ENCODE measurements at regions not wholly inside any gene's neighbourhood (a gene's known extent, or its start where the extent isn't known, plus 50 kb on each side); places are given as distances from the start of the nearest gene placed in this dataset.

GRCh38 chr13:44181931-44182330, 191.7 kb upstream of the SERP2 start:
- no peak for DNase-seq (ENCODE audit: low read depth)

GRCh38 chr13:44184740-44185139, 188.9 kb upstream of the SERP2 start:
- DNase-seq (ENCODE audit: low read depth) = no peak

GRCh38 chr13:44188257-44188656, 185.4 kb upstream of the SERP2 start:
- no peak for DNase-seq (ENCODE audit: low read depth)

GRCh38 chr13:44189085-44189484, 184.5 kb upstream of the SERP2 start:
- no peak for DNase-seq (ENCODE audit: low read depth)

- no peak for DNase-seq (ENCODE audit: low read depth)
Measured at GRCh38 chr13:44191103-44191502, 182.5 kb upstream of the SERP2 start.

GRCh38 chr13:44191504-44192171, 182.0 kb upstream of the SERP2 start:
- peak; percentile 86 for DNase-seq (ENCODE audit: low read depth)

DNA sequence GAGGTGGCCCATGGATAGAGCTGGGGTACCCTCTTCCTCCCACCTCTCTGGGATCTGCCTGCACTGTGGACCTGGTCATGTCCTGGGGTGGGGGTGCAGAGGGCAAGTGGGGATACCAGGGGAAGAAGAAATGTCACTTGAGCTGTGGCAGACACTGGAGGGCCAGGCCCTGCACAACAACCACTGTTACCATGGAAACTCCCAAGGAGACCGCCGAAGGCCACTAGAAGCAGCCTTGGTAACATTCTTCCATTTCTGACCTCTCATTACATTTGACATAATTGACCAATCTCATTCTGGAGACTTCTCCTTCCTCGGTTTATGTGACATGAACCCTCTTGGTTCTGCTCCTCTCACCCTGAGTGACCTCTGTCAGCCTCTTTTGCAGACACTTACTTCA, 179.9 kb upstream of the SERP2 start:
- no peak for DNase-seq (ENCODE audit: low read depth)

- no peak for DNase-seq (ENCODE audit: low read depth)
Measured at GRCh38 chr13:44195245-44195644, 178.4 kb upstream of the SERP2 start.

DNA sequence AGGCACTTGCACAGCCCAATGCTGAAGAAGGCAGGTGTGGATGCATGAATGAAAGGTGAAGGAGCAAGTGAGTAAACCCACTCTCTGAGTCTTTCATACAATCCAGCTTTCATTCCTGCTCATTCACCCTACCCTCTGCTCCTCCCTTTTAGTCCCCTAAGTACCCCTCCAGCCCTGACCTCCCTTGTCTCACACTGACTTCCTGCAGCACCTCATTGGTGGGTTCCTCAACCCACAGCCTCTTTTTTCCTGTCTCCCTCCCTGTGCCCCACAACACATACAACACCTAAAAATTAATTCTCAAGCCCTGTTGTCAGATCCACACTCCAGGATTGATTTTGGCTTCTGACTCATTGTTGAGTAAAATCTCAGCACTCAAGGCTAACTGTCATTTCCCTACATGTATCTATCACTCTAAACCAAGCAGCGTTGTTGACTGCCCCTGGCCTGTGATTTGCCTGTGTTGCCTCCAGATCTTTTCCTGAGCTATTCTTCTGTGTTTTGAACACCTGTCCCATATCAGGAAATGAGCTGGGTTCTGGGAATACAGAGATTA, 177.3 kb upstream of the SERP2 start:
- no peak for DNase-seq (ENCODE audit: low read depth)

GRCh38 chr13:44197791-44198770, 175.5 kb upstream of the SERP2 start:
- DNase-seq (ENCODE audit: low read depth) = no peak

DNA sequence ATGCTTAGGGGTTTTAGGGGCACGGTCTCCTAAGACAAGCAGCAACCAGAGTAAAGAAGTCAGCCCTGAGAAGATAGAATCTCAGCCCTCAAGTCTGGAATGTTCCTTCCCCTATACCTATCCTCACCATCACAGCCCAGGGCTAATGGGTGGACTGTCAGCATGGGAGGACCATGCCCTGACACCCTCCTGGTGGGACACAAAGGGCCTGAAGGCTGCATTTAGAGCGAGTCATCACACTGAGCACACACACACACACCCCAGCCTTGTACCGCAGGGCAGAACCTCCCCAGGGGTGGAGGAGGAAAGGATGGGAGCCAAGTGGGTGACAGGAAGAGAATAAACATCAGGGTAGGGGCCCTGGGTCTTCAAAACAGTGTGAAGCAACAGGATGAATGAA, 174.8 kb upstream of the SERP2 start:
- no peak for DNase-seq (ENCODE audit: low read depth)

GRCh38 chr13:44199627-44200207, 173.9 kb upstream of the SERP2 start:
- no peak for DNase-seq (ENCODE audit: low read depth)

DNA sequence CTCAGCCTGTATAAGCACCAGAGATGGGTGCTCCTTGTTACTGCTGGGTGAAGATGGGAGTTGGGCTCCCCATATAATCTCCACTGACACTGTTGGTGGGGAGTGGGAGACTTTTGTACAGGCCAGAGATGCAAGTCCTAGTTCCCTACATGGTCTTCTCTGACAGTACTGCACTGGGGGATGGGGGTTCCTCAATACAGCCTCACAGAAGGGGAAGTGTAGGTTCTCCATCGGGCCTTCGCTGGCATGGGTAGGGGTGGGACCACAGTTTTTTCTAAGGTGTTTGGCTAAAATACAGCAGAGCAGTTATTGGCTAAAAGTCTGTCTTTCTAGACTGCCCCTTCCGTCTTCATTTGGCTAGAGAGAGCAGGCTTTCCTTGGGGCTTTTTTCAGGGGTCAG, 167.2 kb upstream of the SERP2 start:
- no peak for DNase-seq (ENCODE audit: low read depth)

GRCh38 chr13:44207476-44207875, 166.1 kb upstream of the SERP2 start:
- no peak for DNase-seq (ENCODE audit: low read depth)

- no peak for DNase-seq (ENCODE audit: low read depth)
Measured at GRCh38 chr13:44210525-44210924, 163.1 kb upstream of the SERP2 start.

GRCh38 chr13:44211286-44211685, 162.3 kb upstream of the SERP2 start:
- no peak for DNase-seq (ENCODE audit: low read depth)

DNA sequence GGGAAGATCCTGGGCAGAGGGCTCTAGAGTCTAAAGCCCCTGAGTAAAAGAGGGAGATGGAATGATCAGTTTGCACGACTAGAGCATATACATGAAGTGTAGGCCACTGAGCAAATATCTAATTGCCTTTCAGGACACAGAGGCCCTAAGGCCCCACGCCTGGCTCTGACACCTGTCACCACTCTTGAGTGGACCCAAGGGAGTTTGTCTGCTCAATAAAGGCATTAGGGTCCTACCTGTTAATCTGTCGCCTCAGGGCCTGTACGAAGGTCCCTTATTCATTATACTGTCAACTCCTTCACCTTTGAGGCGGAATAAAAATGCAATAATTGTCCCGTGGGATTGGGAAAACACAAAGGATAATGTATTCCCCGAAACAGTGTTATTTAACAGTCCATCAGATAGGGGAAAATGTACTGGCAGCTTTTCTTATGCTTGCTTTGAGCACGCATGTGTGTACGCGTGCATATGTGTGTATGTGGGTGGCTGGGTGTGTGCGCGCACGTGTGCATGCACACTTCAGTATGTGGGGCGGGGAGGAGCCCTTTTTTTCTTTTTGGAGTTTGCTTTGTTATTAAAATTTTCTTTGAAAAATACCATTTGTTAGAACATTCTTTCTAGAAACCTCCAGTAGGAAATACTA, 161.8 kb upstream of the SERP2 start:
- DNase-seq (ENCODE audit: low read depth) = no peak

DNA sequence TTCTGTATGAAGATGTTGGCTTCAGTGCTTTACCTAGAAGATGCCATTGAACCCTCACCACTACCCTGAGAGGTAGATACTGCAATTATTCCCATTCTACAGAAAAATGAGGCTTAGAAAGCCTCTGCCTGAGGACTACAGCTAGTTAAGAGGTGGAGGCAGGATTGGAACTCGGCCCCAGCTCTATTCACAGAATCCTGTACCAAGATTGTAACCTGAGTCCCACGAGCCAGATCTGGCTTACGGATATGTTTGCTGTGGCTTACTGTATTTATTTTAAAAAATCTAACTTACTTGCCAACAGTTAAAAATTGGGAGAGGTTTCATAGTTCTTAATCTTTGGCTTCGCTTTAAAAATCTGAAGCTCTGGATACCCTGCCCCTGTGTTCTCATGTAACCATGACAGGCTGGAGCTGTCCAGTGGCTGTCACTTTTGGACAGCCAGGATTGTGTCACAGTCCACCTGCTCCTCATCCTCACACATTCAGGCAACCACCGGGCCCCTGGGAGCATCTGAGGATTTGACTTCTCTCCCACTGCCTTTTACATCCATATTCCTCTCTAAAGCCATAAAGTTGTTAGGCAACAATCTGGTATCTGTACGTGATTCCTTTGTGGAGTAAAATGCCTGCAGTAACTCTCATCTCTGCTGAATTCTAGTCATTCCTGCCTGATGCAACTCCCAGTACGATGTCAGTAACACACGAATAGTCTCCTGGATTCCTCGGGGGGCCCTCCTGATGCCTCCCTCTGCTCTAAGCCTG, 160.8 kb upstream of the SERP2 start:
- peak; percentile 64 for DNase-seq (ENCODE audit: low read depth)

DNA sequence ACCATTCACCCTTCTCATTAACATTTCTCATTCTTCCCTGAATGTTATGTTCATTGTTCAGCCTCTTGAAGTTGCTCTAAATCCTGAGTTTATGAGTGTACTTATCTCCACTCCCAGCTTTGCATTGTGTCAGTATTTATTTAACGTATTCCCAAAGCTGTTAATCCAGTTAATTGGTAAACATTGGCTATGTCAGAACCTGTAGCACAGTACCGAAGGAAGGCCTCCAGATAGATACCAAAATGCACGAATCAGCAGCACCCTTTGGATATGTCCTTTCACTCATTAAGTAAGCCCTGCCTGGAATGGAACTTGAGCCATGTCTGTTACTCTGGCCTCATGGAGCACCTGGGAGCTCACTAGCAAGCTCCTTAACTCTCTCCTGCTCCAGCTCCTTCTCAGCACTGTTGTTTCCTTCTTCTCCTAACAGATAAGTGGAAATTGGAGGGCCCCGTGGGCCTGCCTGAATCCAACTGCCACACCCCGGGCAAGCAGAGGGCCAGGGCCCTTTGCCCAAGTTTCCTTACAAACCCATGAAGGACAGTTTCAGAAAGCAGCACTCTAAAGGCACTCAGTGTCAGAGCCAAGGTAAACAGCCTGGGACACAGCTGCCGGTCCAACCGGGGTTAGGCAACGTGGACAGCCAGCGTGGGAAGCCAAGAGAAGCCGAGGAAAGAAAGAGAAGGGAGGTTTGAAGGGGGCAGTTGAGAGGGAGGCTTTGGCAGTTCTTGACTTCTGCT, 155.0 kb upstream of the SERP2 start:
- DNase-seq (ENCODE audit: low read depth) = peak; percentile 71

Measured in fibroblast of gingiva (primary cell).